DOHH2 (cell line): ENCODE measurements at regions not wholly inside any gene's neighbourhood (a gene's known extent, or its start where the extent isn't known, plus 50 kb on each side); places are given as distances from the start of the nearest gene placed in this dataset.

ENCODE experiments used
- EZH2phosphoT487 ChIP-seq: fragments of 200-600 bp; sonication (generic); IDR thresholded peaks from 2 replicates; pipeline ENCODE4 v1.6.1; 2017; ENCODE audit warnings: borderline replicate concordance, mild to moderate bottlenecking, antibody characterized with exemption, low read length, moderate library complexity, mixed read lengths
- TF ChIP-seq, protein P1 (sequence below): fragments of 200-600 bp; sonication (generic); IDR thresholded peaks from one replicate; pipeline ENCODE4 v1.5.1; 2014; ENCODE audit warnings: antibody characterized with exemption, mild to moderate bottlenecking, low read depth, low read length; ENCODE audit not compliant: poor library complexity, severe bottlenecking

DNA sequence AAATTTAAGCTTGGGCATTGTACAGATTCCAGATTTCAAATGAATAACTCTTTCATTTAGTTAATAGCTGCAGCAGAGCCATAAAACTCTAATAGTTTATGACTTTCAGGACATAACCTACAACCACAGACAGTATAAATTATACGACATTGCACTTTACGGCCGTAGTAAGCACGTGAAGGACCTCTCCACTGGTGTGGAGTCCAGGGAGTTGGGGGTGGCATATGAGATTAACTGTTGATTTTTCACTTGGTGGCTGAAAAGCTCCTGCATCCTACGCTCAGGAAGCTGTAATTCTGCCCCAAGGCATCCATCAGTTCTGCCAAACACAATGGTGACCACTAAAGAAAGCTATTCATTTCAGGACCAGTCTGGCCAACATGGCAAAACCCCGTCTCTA, 376.2 kb downstream of the SOX11 start:
- TF ChIP-seq, protein P1, sequence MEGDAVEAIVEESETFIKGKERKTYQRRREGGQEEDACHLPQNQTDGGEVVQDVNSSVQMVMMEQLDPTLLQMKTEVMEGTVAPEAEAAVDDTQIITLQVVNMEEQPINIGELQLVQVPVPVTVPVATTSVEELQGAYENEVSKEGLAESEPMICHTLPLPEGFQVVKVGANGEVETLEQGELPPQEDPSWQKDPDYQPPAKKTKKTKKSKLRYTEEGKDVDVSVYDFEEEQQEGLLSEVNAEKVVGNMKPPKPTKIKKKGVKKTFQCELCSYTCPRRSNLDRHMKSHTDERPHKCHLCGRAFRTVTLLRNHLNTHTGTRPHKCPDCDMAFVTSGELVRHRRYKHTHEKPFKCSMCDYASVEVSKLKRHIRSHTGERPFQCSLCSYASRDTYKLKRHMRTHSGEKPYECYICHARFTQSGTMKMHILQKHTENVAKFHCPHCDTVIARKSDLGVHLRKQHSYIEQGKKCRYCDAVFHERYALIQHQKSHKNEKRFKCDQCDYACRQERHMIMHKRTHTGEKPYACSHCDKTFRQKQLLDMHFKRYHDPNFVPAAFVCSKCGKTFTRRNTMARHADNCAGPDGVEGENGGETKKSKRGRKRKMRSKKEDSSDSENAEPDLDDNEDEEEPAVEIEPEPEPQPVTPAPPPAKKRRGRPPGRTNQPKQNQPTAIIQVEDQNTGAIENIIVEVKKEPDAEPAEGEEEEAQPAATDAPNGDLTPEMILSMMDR: no peak
- TF ChIP-seq EZH2phosphoT487: no peak
